Endothelial cell of umbilical vein (primary cell): ENCODE measurements at regions not wholly inside any gene's neighbourhood (a gene's known extent, or its start where the extent isn't known, plus 50 kb on each side); places are given as distances from the start of the nearest gene placed in this dataset.

Experiments
- BruUV-seq: library from RNA; stranded (reverse); fragments of 400-500 nt; replicated peaks from 2 replicates; lab custom pipeline; 2021; lab: Mats Ljungman, UMichigan
- CTCF ChIA-PET: fragments of 300-600, 350-600 bp; sonication (Branson Sonifier 250); formaldehyde crosslinking; loops from one replicate; lab custom pipeline; 2021; ENCODE audit warnings: antibody characterized with exemption, inconsistent platforms; lab: Charles Lee
- POLR2A ChIA-PET: fragments of 300-600, 350-600 bp; sonication (Branson Sonifier 250); formaldehyde crosslinking; loops from one replicate; lab custom pipeline; 2021; ENCODE audit warnings: antibody characterized with exemption, inconsistent platforms; lab: Charles Lee
- DNase-seq: peaks from one replicate; pipeline ENCODE4 v3.0.0-alpha.2; 2011; ENCODE audit warnings: low read depth, low spot score
- FAIRE-seq: peaks from 2 replicates; lab custom pipeline; 2011; peaks lifted over from hg19 to GRCh38; lab: Jason Lieb, UNC
- H2AFZ ChIP-seq: 2 replicates; pipeline ENCODE4 v1.6.0; 2012; ENCODE audit warnings: low read depth, low read length, control low read depth, inconsistent platforms
- H3K27ac ChIP-seq: 2 replicates; pipeline ENCODE4 v1.5.1; 2011; ENCODE audit warnings: low read depth, mild to moderate bottlenecking, control low read depth, low read length, moderate library complexity; ENCODE audit not compliant: insufficient read depth
- H3K27me3 ChIP-seq, 2 experiments: 2 replicates each; pipeline versions ENCODE4 v1.6.0 to v1.6.1; 2011; ENCODE audit warnings: low read length in 2 of 2, mixed read lengths in 1 of 2; ENCODE audit not compliant: control insufficient read depth in 2 of 2, insufficient read depth in 2 of 2
- H3K36me3 ChIP-seq, 2 experiments: 2 replicates in 1 of 2; 3 replicates in 1 of 2; pipeline ENCODE4 v1.5.1; 2011; ENCODE audit warnings: low read length in 2 of 2, mild to moderate bottlenecking in 1 of 2, moderate library complexity in 1 of 2; ENCODE audit not compliant: control insufficient read depth in 2 of 2, insufficient read depth in 2 of 2; ENCODE audit errors: extremely low read depth in 1 of 2
- H3K4me1 ChIP-seq: 3 replicates; pipeline ENCODE4 v1.5.1; 2011; ENCODE audit warnings: mild to moderate bottlenecking, low read length; ENCODE audit not compliant: control insufficient read depth, insufficient read depth; ENCODE audit errors: extremely low read depth
- H3K4me2 ChIP-seq: 2 replicates; pipeline ENCODE4 v1.6.1; 2011; ENCODE audit warnings: low read length, control low read depth, mixed read lengths; ENCODE audit not compliant: insufficient read depth
- H3K4me3 ChIP-seq, 3 experiments: fragments of 200-600 bp in 1 of 3; sonication (generic), shearing (Covaris generic) in 1 of 3; replicated peaks in 1 of 3; 2 replicates each; pipeline ENCODE4 v1.5.1; 2011 to 2016; ENCODE audit warnings: control low read depth in 3 of 3, low read length in 3 of 3, mild to moderate bottlenecking in 2 of 3, inconsistent platforms in 1 of 3, low read depth in 1 of 3, moderate library complexity in 1 of 3; ENCODE audit not compliant: insufficient read depth in 1 of 3
- H3K79me2 ChIP-seq: 2 replicates; pipeline ENCODE4 v1.6.0; 2012; ENCODE audit warnings: low read length, inconsistent platforms; ENCODE audit not compliant: control insufficient read depth, insufficient read depth
- H3K9ac ChIP-seq: replicated peaks from 2 replicates; pipeline ENCODE3; 2011; ENCODE audit warnings: low read length, control low read depth; ENCODE audit not compliant: insufficient read depth; ENCODE audit errors: extremely low read depth
- H3K9me1 ChIP-seq: replicated peaks from 3 replicates; pipeline ENCODE4 v1.6.0; 2011; ENCODE audit warnings: mild to moderate bottlenecking, low read length; ENCODE audit not compliant: control insufficient read depth, insufficient read depth; ENCODE audit errors: extremely low read depth
- H3K9me3 ChIP-seq: replicated peaks from 2 replicates; pipeline ENCODE4 v1.5.1; 2012; ENCODE audit warnings: low read length, inconsistent platforms; ENCODE audit not compliant: control insufficient read depth, insufficient read depth
- H4K20me1 ChIP-seq: replicated peaks from 2 replicates; pipeline ENCODE3; 2011; ENCODE audit warnings: mild to moderate bottlenecking, low read length; ENCODE audit not compliant: control insufficient read depth, insufficient read depth; ENCODE audit errors: extremely low read depth
- CTCF ChIP-seq, 2 donors: IDR thresholded peaks; 1 replicate in 1 of 2; 2 replicates in 1 of 2; pipeline ENCODE4 v1.5.1; 2011; ENCODE audit warnings: low read length in 2 of 2, mild to moderate bottlenecking in 2 of 2, moderate library complexity in 2 of 2, control low read depth in 1 of 2, inconsistent platforms in 1 of 2, low read depth in 1 of 2; ENCODE audit not compliant: insufficient read depth in 1 of 2; ENCODE audit errors: extremely low read depth in 1 of 2
- EZH2 ChIP-seq: IDR thresholded peaks from 2 replicates; pipeline ENCODE4 v1.6.1; 2012; ENCODE audit warnings: borderline replicate concordance, low read depth, mild to moderate bottlenecking, moderate library complexity, low read length, inconsistent platforms; ENCODE audit not compliant: severe bottlenecking
- FOS ChIP-seq: IDR thresholded peaks from 2 replicates; pipeline ENCODE4 v1.6.1; 2011; ENCODE audit warnings: mild to moderate bottlenecking, low read length, moderate library complexity, borderline replicate concordance; ENCODE audit not compliant: insufficient read depth
- GATA2 ChIP-seq: IDR thresholded peaks from 2 replicates; pipeline ENCODE4 v1.7.0; 2011; ENCODE audit warnings: low read depth, mild to moderate bottlenecking, moderate library complexity, mixed read lengths, low read length; ENCODE audit not compliant: insufficient read length, insufficient read depth
- JUN ChIP-seq: IDR thresholded peaks from 2 replicates; pipeline ENCODE4 v1.6.1; 2011; ENCODE audit warnings: borderline replicate concordance, low read depth; ENCODE audit not compliant: insufficient read length, insufficient read depth
- MAX ChIP-seq: IDR thresholded peaks from 2 replicates; pipeline ENCODE4 v1.6.1; 2011; ENCODE audit not compliant: insufficient read depth, insufficient read length
- MYC ChIP-seq: IDR thresholded peaks from one replicate; pipeline ENCODE4 v1.6.1; 2011; ENCODE audit warnings: mild to moderate bottlenecking, low read depth, low read length
- POLR2A ChIP-seq: IDR thresholded peaks from 2 replicates; pipeline ENCODE4 v1.6.1; 2012; ENCODE audit warnings: low read depth, mild to moderate bottlenecking, control low read depth, low read length
- POLR2AphosphoS5 ChIP-seq: IDR thresholded peaks from 2 replicates; pipeline ENCODE4 v1.6.1; 2012; ENCODE audit warnings: low read depth, mild to moderate bottlenecking, control low read depth, low read length, moderate library complexity; ENCODE audit not compliant: insufficient read depth
- dilution Hi-C: fragments of 300-500 bp; cut with MboI; formaldehyde crosslinking; loops from one replicate; pipeline ENCODE4 v1.15.0; 2019; ENCODE audit warnings: low sequenced_read_pairs; ENCODE audit not compliant: extremely low pct_ligation_motif_present
- intact Hi-C: fragments of 100-400 bp; cut with micrococcal nuclease; formaldehyde crosslinking; loops from one replicate; pipeline ENCODE4 v1.10.0; 2022

- Histone ChIP-seq H4K20me1 (no peaks in the 10 kb centered on the region), H2AFZ (no peak overlapping the region), H3K4me1 (no peaks in the 10 kb centered on the region), H3K27ac (no peak overlapping the region), H3K27me3 (no peaks in the 10 kb centered on the region), H3K4me3 (no peak overlapping the region), H3K79me2 (no peaks in the 10 kb centered on the region), H3K9me3 (peaks cover 4% of the 10 kb centered on the region), H3K9ac (no peak overlapping the region), H3K4me2 (no peak overlapping the region), H3K9me1 (no peaks in the 10 kb centered on the region), H3K36me3 (no peaks in the 10 kb centered on the region)
- no peak for DNase-seq
- CTCF ChIA-PET, result no interaction called here
- intact Hi-C loops, result no loop called here
- no peak for TF ChIP-seq FOS
- dilution Hi-C loops, result no loop called here
- no TSS peak for BruUV-seq
- POLR2A ChIA-PET, result no interaction called here
- FAIRE-seq, result no peak
These were observed 203.5 kb upstream of the PHF14 start for GRCh38 chr7:10770176-10770575.

- no peak overlapping the region for H2AFZ ChIP-seq
- H3K9me1 ChIP-seq, result no peaks in the 10 kb centered on the region
- dilution Hi-C loops, result no loop called here
- TF ChIP-seq CTCF (IDR thresholded peaks at IDR 0.05; ENCODE audit: extremely low read depth in 1 of 2, insufficient read depth in 1 of 2, low read depth in 1 of 2, low read length in 2 of 2) (no peak), FOS (no peak), GATA2 (no peak), EZH2 (no peak), POLR2A (no peak), JUN (no peak), POLR2AphosphoS5 (no peak), MAX (no peak), MYC (no peak)
- no peak overlapping the region for H3K4me3 ChIP-seq
- ChIA-PET POLR2A (no interaction called here), CTCF (no interaction called here)
- H4K20me1 ChIP-seq, result no peaks in the 10 kb centered on the region
- DNase-seq, result no peak
- no peaks in the 10 kb centered on the region for H3K36me3 ChIP-seq
- H3K9ac ChIP-seq, result no peak overlapping the region
- intact Hi-C loops, result no loop called here
- no TSS peak for BruUV-seq
- H3K27ac ChIP-seq, result no peak overlapping the region
- H3K9me3 ChIP-seq, result peaks cover 4% of the 10 kb centered on the region
- H3K79me2 ChIP-seq, result no peaks in the 10 kb centered on the region
- H3K27me3 ChIP-seq, result no peaks in the 10 kb centered on the region
- no peak for FAIRE-seq
- H3K4me2 ChIP-seq, result no peak overlapping the region
- H3K4me1 ChIP-seq, result no peaks in the 10 kb centered on the region
These were observed 200.2 kb upstream of the PHF14 start for GRCh38 chr7:10773430-10773829.
